ENCODE measurements at regions not wholly inside any gene's neighbourhood (a gene's known extent, or its start where the extent isn't known, plus 50 kb on each side); places are given as distances from the start of the nearest gene placed in this dataset.
"Not testable (repeated sequence)": the region's sequence is repeated elsewhere in the genome, so short reads cannot be mapped to it uniquely, and the experiment has no call there.

- no peak for DNase-seq
Observed at GRCh38 chr5:82635561-82636288, 357.6 kb upstream of the RPS23 start.

- DNase-seq, result no peak
Observed at GRCh38 chr5:82628364-82628910, 350.3 kb upstream of the RPS23 start.

GRCh38 chr5:82626905-82627591 is 348.9 kb upstream of the RPS23 start:
- not testable (repeated sequence) for DNase-seq

GRCh38 chr5:82626012-82626411 is 347.9 kb upstream of the RPS23 start:
- not testable (repeated sequence) for DNase-seq

- DNase-seq, result no peak
Observed at GRCh38 chr5:82624062-82624461, 345.9 kb upstream of the RPS23 start.

- no peak for DNase-seq
Observed at GRCh38 chr5:82622711-82623514, 344.8 kb upstream of the RPS23 start.

GRCh38 chr5:82622205-82622604 is 344.1 kb upstream of the RPS23 start:
- no peak for DNase-seq

- DNase-seq, result no peak
Observed at GRCh38 chr5:82620957-82621600, 342.9 kb upstream of the RPS23 start.

- DNase-seq, result no peak
Observed at GRCh38 chr5:82619097-82619496, 340.9 kb upstream of the RPS23 start.

GRCh38 chr5:82614706-82615105 is 336.6 kb upstream of the RPS23 start:
- no peak for DNase-seq

- DNase-seq, result no peak
Observed at GRCh38 chr5:82613891-82614290, 335.7 kb upstream of the RPS23 start.

GRCh38 chr5:82610686-82611085 is 332.5 kb upstream of the RPS23 start:
- DNase-seq, result no peak

GRCh38 chr5:82605441-82605973 is 327.4 kb upstream of the RPS23 start:
- DNase-seq, result no peak

- no peak for DNase-seq
Observed at GRCh38 chr5:82603033-82603987, 325.2 kb upstream of the RPS23 start.

GRCh38 chr5:82601861-82602260 is 323.7 kb upstream of the RPS23 start:
- no peak for DNase-seq

- no peak for DNase-seq
Observed at GRCh38 chr5:82601077-82601476, 322.9 kb upstream of the RPS23 start.

GRCh38 chr5:82599692-82600091 is 321.5 kb upstream of the RPS23 start:
- no peak for DNase-seq

GRCh38 chr5:82599030-82599429 is 320.9 kb upstream of the RPS23 start:
- no peak for DNase-seq

- DNase-seq, result no peak
Observed at GRCh38 chr5:82597437-82597836, 319.3 kb upstream of the RPS23 start.

GRCh38 chr5:82596451-82596850 is 318.3 kb upstream of the RPS23 start:
- no peak for DNase-seq

- DNase-seq, result no peak
Observed at GRCh38 chr5:82595113-82595512, 317.0 kb upstream of the RPS23 start.

Measured in NCI-H2171 (cell line).